ENCODE measurements at regions not wholly inside any gene's neighbourhood (a gene's known extent, or its start where the extent isn't known, plus 50 kb on each side); places are given as distances from the start of the nearest gene placed in this dataset.

DNA sequence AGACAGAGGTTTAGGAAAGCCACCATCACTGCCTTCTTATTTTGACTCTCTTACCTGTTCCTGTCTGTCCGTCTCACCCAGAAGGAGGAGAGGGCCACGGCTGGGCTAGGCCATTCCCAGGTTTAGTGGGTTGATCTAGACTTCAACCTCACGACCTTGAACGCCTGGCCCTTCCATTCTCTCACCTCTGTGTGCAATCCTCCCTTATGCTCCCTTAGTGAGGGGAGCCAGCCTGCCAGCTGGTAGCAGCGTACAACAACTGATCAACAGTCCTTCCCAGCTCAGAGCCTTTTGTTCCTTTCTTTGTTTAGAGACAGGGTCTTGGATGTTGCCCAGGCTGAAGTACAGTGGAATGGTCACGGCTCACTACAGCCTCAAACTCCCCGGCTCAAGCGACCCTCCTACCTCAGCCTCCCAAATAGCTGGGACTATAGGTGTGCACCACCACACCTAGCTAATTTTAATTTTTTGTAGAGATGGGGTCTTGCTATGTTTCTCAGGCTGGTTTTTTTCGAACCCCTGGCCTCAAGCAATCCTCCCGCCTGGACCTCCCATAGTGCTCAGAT is 123.9 kb downstream of the ZNF664 start:
- Histone ChIP-seq H3K4me1 (peaks cover 5% of the 10 kb centered on the region), H3K9me3 (no peaks in the 10 kb centered on the region), H3K27ac (peak overlapping the region; percentile 9), H3K4me3 (no peak overlapping the region), H3K27me3 (no peaks in the 10 kb centered on the region), H3K36me3 (no peaks in the 10 kb centered on the region)
- TF ChIP-seq CTCF (IDR thresholded peaks at IDR 0.05) (no peak), POLR2AphosphoS5 (IDR thresholded peaks at IDR 0.05; ENCODE audit: insufficient read depth in 1 of 2, low read depth in 1 of 2) (no peak), POLR2A (IDR thresholded peaks at IDR 0.05) (no peak)
- intact Hi-C loops (cut with DNase I), result no loop called here
- no peak for DNase-seq (ENCODE audit: extremely low spot score in 2 of 2)

DNA sequence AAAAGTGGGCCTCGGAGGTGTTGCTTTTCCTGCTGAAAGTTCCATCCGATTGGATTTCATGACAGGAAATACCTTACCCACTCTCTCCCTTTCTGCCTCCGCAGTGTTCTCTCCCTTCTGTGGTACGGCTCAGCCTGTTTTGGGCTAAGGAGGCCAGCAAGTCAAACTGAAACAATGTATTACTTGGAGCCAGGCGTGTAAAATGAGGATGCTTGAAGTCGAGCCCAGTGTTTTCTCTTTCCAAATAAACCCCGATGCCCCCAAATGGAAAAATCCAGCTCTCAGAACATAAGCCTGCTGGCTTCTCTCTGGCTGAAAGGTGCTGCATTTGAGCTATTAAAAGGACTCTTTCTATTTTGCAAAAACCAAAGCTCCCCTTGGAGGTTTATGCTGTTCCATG is 124.7 kb downstream of the ZNF664 start:
- Histone ChIP-seq H3K4me3 (no peak overlapping the region), H3K9me3 (no peaks in the 10 kb centered on the region), H3K27ac (peak overlapping the region; percentile 55), H3K4me1 (peaks cover 5% of the 10 kb centered on the region), H3K36me3 (no peaks in the 10 kb centered on the region), H3K27me3 (no peaks in the 10 kb centered on the region)
- TF ChIP-seq POLR2A (IDR thresholded peaks at IDR 0.05) (no peak), POLR2AphosphoS5 (IDR thresholded peaks at IDR 0.05; ENCODE audit: insufficient read depth in 1 of 2, low read depth in 1 of 2) (no peak), CTCF (IDR thresholded peaks at IDR 0.05) (no peak)
- intact Hi-C loops (cut with DNase I), result no loop called here
- no peak for DNase-seq (ENCODE audit: extremely low spot score in 2 of 2)

GRCh38 chr12:124098101-124098757 is 125.2 kb downstream of the ZNF664 start:
- intact Hi-C loops (cut with DNase I), result no loop called here
- no peaks in the 10 kb centered on the region for H3K36me3 ChIP-seq
- no peaks in the 10 kb centered on the region for H3K27me3 ChIP-seq
- peaks cover 5% of the 10 kb centered on the region for H3K4me1 ChIP-seq
- TF ChIP-seq POLR2A (IDR thresholded peaks at IDR 0.05), result no peak
- TF ChIP-seq CTCF (IDR thresholded peaks at IDR 0.05), result no peak
- TF ChIP-seq POLR2AphosphoS5 (IDR thresholded peaks at IDR 0.05; ENCODE audit: insufficient read depth in 1 of 2, low read depth in 1 of 2), result no peak
- peak overlapping the region; percentile 55 for H3K27ac ChIP-seq
- no peak for DNase-seq (ENCODE audit: extremely low spot score in 2 of 2)
- no peak overlapping the region for H3K4me3 ChIP-seq
- H3K9me3 ChIP-seq, result no peaks in the 10 kb centered on the region

- intact Hi-C loops (cut with DNase I), result no loop called here
- DNase-seq (ENCODE audit: extremely low spot score in 2 of 2), result no peak
- Histone ChIP-seq H3K27me3 (no peaks in the 10 kb centered on the region), H3K9me3 (no peaks in the 10 kb centered on the region), H3K4me1 (peaks cover 5% of the 10 kb centered on the region), H3K4me3 (no peak overlapping the region), H3K27ac (no peak overlapping the region), H3K36me3 (no peaks in the 10 kb centered on the region)
- no peak for TF ChIP-seq POLR2AphosphoS5 (IDR thresholded peaks at IDR 0.05; ENCODE audit: insufficient read depth in 1 of 2, low read depth in 1 of 2)
- TF ChIP-seq POLR2A (IDR thresholded peaks at IDR 0.05), result no peak
- TF ChIP-seq CTCF (IDR thresholded peaks at IDR 0.05), result no peak
Measured at GRCh38 chr12:124098887-124099286, 125.9 kb downstream of the ZNF664 start.

- Histone ChIP-seq H3K9me3 (no peaks in the 10 kb centered on the region), H3K27ac (no peak overlapping the region), H3K27me3 (no peaks in the 10 kb centered on the region), H3K4me1 (peaks cover 5% of the 10 kb centered on the region), H3K4me3 (no peak overlapping the region), H3K36me3 (no peaks in the 10 kb centered on the region)
- TF ChIP-seq CTCF (IDR thresholded peaks at IDR 0.05) (no peak), POLR2AphosphoS5 (IDR thresholded peaks at IDR 0.05; ENCODE audit: insufficient read depth in 1 of 2, low read depth in 1 of 2) (no peak), POLR2A (IDR thresholded peaks at IDR 0.05) (no peak)
- no peak for DNase-seq (ENCODE audit: extremely low spot score in 2 of 2)
- intact Hi-C loops (cut with DNase I), result no loop called here
Measured at GRCh38 chr12:124099661-124100060, 126.6 kb downstream of the ZNF664 start.
